Stimulated activated naive CD4-positive, alpha-beta T cell treated with Interleukin-2 at 50 U/mL for 16 hours (primary cell): ENCODE measurements at regions not wholly inside any gene's neighbourhood (a gene's known extent, or its start where the extent isn't known, plus 50 kb on each side); places are given as distances from the start of the nearest gene placed in this dataset.
"Not testable (repeated sequence)": the region's sequence is repeated elsewhere in the genome, so short reads cannot be mapped to it uniquely, and the experiment has no call there.

ENCODE experiments used
- DNase-seq: peaks from one replicate; lab custom pipeline; 2025; lab: John Stamatoyannopoulos, UW

DNA sequence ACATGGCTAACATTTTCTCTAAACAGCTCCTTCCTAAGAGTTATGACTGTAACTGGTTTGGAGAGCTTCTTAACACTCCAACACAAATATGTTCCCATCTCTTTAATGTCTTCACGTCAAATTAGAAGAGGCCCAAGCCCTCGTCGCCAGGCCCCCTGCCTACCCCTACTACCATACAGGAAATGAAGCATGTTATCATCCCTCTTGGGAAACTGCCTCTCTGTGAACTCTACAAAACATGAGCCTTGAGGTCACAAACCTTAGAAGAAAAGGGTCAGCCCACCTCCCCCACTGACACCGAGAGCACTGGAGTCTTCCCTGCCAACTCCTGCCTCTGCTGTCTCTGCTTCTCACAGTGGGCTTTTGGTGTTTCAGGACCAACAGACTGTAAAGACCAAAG, 243.1 kb upstream of the STT3B start:
- DNase-seq, result no peak

DNA sequence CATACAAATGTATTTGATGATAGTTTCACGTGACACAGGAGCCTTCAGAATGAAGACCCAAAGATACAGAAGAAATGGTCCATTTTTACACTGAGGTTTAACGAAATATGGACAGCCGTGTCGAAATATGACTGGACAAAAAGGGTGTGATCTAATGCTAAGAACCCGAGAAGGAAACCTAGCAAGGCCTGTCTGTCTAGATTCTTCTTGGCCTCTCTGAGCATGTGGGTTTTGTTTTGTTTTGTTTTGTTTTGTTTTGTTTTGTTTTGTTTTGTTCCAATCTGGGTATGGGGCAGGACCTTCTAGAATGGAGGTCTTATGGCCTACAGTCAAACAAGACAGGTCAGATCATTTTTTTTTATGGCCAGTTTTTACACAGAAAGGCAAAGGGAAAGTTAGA, 242.7 kb upstream of the STT3B start:
- DNase-seq, result no peak

DNA sequence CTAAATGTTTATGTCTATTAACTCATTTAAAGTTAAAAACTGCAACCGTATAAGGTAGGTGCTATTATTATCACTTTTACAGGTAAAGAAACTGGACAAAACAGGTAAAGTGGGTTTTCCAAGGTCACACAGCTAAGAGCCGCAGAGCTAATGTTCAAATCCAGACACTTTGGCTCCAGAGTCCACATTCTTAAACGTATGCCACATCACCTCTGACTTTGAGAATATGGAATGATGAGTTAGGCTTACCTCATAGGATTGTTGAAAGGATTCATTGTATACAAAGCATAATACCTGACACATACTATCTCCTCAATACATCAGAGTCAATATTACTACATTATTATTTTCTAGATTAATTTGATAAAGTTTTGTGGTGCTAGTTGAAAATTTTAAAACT, 240.9 kb upstream of the STT3B start:
- DNase-seq, result no peak

DNA sequence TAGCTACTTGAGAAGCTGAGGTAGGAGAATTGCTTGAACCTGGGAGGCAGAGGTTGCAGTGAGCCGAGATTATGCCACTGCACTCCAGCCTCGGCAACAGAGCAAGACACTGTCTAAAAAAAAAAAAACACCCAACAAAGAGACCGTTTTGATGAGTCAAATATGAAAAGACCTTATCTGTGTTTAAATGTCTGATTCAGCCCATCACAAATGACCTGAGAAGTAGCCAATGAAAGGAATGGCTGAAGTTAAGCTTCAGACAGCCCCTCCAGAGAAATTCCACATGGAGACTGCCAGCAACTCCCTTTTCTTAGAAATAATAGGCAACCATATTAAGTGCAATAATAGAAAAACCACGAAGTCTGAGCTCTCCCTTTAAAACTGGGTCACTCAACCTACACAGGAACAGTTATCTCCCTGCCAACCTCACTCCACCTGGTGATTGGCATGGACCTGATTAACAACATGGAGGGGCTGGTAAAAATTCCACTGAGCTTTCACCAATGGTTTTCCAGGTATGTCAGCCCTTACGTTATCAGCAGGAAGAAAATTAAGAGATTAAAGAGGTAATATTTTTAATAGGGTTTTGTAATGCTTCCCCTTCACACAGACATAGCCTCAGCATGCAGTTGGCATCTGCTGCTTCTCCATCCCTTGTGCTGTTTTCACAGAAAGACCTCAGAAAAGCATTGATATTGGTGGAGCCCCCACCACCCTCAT, 238.1 kb upstream of the STT3B start:
- DNase-seq, result no peak

DNA sequence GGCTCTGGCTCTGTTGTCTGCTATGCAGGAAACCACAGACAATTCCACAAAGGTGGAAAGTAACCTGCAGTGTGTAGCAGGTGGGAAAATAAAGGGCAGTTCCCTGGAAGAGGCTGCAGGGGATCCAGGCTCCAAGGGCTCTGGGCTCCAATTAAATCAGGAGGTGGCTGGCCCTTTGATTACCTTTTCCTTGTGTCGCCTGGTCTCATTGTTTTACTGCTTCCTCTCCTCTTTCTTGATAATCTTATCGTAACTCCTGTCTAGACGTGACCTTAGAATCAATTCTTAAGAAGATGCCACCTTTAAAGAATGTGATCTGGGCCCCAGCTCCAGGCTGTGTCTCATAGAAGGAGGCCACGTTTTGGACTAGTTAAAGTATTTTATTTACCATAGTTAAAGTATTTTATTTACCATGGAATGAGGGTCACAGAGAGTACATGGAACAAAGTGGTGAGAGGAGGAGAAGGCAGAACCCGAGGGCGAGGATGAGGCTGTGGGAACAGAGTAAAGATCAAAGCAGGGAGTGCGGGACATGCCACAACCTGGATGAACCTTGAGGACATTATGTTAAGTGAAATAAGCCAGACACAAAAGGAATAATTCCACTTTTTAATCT, 237.5 kb upstream of the STT3B start:
- DNase-seq, result no peak

DNA sequence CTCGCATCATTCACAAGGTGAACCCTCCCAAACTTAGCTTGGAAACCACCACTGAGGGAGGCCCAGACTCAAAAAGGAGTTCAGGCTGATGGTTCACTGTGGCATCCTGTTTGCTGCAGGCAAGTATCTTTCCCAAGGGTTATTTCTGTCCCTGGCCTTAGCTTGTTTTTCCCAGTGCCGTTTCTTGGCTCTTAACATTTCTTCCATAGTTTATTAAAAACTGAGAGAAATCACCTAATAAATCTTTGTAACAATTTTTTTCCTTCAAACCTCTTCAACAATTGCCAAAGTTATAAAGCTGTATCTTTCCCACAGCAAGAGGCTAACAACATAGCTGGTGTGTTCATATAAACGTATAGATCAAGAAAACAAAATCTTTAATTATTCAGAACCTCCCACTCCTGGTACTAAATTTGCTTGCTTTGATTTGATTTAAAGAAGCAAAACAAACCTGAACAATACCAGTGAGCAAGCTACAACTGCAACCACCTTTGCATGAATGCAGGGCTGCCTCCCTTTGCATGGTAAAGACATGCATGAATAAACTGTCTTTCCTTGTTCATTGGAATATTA, 234.9 kb upstream of the STT3B start:
- DNase-seq, result no peak

DNA sequence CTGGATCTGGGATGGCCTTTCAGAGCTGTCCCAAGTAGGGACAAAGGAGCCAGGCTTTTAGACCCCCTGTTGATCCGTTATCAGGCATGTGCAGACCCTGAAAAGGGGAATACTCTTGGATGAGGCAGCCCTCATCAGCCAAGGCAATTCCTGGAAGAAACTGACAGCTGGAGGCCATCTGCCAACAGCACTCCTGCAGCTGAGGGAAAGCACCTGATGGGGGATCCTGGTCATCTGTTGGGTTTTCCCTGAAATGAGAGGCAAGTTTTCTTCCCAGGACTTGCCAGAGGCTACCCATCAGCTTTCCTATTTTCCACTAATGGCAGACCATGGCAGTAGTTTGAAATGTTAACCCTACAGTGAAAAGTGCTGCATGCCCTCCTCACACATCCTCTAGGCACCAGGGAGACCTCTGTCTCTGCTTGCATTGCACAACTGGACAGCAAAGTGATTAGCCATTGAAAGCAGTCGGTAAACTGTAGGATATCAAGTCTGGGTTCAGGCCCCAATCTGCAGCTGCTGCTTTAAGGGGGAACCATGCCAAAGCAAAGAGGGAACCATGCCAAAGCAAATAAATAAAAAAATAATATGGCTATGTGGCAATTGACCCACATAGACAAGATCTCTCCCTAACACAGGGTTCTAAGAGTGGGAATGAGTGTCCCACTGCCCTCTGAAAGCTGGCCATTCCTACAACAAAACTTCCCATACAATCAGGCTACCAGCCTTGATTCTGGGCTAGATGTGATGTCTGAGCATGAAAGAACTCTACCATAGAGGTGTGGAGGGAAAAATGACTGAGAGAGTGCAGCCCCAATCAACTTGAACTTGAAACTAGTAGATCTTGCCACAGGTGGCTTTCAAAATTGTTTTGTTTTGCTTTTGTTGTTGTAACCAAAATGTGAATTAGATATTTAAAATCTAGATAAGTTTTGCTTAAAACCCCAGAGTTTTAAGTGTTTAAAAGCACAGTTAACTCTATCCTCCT, 232.0 kb upstream of the STT3B start:
- no peak for DNase-seq

DNA sequence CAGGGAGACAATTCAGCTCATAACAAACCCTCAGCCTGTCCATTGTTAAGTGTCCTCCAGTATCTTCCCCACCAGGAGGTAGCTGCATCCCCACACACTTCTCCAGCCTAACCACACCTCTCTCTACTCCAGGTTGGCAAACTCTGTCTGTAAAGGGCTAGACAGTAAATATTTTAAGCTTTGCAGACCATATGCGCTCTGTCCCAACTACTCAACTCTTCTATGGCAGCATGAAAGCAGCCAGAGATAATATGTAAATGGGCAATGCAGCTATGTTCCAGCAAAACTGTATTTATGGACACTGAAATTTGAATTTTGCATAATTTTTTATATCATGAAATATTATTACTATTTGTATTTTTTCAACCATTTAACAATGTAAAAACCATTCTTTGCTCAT, 230.4 kb upstream of the STT3B start:
- DNase-seq, result no peak

DNA sequence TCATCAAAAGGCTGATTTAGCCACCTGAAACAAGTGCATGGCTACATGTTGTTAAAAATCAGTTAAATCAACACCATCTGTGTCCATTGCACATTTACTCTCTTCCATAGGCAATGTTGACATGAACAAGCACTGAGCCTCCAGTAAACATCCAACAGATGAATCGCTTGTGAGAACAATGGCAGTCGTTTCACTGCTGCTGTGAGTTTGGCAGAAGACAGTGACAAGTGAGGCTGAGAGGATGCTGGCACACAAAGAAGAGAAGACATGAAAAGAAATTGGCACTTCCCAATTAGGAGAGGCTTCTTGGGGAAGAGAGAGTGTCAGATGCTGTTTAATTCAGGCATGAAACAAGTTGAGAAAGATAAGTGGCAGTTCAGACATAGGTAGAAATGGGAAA, 227.4 kb upstream of the STT3B start:
- no peak for DNase-seq

DNA sequence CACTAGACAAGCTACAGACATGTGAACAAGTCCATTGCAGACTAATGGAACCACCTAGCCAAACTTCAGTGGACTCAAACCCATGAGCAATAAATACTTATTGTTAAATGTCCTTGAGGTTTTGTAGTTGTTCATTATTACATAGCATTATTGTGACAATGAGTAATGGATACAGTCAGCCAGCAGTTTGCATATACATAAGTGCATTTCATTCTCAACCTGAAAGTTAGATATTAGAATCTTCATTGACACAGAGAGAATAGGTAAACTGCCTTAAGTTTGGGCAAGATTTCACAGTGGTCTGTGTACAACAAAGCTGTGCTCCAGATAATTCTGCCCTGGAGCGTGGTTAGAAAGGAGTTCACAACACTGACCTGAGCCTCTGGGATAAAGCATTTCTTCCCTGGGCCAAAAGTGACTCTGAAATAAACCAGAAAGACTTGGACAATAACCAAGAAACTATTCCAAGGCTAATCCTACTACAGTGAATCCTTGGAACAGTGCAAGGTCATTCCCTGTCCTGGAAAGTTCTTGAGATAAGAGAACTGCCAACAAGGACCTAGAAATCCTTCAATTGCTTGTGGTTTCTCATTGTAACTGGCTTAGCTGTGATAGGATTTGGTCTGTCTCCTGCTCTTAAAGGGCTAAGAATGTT, 225.5 kb upstream of the STT3B start:
- DNase-seq, result no peak

DNA sequence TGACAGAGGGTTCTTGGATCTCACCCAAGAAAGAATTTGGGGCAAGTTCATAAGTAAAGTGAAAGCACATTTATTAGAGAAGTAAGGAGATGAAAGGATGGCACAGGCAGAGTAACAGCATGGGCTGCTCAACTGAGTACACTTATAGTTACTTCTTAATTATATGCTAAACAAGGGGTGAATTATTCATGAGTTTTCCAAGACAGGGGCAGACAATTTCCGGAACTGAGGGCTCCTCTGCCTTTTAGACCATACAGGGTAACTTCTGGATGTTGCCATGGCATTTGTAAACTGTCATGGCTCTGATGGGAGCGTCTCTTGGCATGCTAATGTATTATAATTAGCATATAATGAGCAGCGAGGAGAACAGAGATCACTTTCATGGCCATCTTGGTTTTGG, 221.2 kb upstream of the STT3B start:
- no peak for DNase-seq

DNA sequence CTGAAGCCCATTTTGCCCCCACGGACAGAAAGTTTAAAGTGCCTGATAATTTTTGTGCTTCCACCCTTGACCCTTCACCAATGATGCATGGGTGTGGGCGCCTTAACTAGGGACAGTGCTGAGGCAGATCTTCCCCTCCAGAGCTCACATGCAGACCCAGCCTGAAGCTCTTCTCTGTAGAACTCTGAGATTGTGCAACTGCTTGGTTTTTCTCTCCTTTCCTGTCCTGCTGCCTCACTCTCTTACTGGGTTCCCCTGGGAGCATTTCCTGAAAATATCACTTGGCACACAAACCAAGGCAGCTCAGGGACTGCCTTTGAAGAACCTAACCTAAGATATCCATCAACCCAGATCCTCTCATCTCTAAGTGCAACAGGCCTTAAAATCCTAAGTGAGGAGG, 220.3 kb upstream of the STT3B start:
- no peak for DNase-seq

DNA sequence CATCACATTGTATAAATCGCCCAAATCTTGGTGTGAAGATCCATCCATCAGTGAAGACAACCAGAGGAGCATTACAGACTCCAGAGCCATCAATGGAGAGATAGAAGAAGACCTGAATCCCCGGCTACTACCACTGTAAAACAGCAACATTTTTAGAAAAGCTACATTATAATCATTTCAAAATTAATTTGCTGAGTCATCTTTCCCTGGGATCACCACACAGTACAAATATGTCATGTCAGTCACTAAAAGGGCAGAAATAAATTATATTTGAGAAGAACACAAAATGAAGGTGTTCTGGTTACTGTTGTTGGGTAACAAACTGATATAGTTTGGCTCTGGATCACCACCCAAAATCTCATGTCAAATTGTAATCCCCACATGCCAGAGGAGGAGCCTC, 218.5 kb upstream of the STT3B start:
- DNase-seq, result no peak

DNA sequence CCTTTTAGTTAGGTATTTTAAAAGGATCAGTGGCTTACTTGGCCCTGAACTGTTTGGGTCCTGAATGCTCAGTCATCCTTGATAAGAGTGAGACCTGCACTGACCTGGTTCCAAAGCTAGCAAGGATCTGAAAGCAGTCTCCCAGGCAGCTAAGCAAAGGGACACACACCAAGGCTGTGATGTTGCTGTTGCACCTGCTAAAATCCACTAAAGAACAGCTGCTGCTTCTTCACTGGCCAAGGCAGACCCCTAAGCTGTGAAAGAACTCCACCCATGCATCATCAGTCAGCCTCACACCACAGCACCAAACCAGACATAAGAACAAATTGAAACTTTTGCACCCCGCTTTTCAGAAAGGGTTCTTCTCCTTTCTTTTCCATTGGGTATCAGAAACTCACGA, 213.4 kb upstream of the STT3B start:
- no peak for DNase-seq

DNA sequence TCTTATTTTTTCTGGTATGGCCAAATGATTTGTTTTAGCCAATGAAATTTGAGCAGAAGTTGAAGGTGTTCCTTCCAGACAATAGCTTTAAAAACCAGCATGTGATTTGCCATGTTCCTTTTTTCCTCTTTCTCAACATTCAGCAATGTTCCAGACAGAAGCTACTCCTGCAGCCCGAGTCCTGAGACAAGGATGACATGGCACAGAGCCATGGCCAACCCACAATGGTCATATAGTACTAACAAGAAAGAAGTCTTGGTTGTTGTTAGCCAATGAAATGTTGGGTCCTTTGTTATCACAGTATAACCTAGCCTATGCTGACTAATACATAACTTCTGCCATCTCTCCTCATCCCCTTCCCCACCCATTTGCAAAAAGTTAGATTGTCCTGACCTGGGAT, 211.1 kb upstream of the STT3B start:
- DNase-seq, result no peak

DNA sequence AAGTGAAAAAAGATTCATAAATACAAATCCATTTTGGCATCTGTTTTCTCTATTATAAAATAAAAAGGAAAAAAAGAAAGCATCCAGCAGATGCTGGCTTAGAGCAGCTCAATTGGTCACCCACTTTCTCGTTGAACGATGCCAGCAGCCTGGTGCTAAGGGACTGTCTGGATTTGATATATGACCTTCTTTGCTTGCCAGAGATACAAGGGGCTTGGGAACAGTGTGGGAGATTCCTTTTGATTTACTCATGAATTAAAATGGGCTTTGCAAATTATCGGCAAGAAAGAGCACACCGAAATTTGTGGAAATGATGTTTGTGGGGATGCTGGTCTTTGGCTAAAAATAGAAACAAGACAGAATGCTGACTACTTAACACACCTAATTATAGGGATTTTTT, 210.3 kb upstream of the STT3B start:
- DNase-seq, result no peak

DNA sequence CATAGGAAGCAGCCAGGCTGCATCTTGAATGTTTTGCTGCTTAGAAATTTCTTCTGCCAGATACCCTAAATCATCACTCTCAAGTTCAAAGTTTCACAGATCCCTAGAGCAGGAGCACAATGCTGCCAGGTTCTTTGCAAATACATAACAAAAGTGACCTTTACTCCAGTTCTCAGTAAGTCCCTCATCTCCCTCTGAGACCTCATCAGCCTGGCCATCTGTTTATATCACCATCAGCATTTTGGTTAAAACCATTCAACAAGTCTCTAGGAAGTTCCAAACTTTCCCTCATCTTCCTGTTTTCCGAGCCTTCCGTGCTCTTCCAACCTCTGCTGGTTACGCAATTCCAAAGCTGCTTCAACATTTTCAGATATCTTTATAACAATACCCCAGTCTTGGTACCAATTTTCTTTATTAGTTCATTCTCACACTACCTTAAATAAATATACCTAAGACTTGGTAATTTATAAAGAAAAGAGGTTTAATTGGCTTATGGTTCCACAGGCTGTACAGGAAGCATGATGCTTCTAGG, 204.8 kb upstream of the STT3B start:
- DNase-seq, result not testable (repeated sequence)

DNA sequence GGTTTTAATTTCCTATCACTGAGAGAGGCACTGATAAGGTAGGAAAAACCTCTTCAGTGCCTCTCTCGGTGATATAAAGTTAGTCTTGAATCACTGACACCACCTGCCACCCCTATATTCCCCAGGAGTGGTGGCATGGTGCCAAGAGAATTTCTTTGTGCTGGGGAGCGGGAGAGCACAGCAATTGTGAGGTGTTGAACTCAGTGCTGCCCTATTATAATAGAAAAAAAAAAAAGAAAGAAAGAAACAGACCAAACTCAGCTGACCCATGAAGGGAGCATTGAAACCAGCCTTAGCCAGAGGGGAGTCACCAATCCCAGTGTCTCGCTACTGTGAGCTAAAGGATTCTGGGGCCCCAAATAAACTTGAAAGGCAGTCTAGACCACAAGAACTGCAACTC, 201.4 kb upstream of the STT3B start:
- DNase-seq, result no peak

DNA sequence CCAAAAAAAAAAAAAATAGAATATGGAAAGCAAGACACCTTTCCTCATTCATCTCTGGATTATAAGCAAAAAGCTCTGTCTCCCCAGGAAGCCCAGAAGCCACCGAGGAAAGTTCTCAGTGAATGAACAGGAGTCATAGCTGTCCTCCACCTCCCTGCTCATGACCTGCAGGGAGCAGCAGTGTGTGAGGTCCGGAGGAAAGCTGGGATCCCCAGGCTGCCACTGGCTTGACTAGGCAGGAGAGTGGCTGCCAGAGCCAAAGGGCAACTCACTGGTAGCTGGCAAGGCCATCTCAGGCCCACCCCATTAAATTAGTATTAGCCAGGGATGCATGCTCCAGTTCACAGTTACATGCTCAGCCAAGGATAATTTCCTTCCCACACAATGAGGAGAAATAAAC, 191.6 kb upstream of the STT3B start:
- DNase-seq, result no peak

DNA sequence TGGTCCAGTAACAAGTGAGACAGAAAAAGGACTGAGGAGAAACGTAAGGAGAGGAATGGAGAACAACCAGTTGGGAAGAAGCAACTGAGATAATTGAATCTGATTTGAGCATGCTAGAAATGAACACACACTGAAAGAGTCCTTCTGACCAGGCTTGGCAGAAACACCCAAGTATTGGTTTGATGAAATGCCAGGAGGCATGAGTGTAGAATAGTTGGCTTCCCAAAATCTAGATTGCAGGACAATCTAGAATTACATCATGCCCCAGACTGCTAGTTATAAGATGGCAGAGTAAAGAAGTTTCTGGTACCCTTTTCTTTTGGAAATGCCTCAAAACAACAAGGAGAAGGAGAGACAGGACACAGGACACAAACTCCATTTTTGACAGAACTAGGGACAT, 189.7 kb upstream of the STT3B start:
- DNase-seq, result no peak

DNA sequence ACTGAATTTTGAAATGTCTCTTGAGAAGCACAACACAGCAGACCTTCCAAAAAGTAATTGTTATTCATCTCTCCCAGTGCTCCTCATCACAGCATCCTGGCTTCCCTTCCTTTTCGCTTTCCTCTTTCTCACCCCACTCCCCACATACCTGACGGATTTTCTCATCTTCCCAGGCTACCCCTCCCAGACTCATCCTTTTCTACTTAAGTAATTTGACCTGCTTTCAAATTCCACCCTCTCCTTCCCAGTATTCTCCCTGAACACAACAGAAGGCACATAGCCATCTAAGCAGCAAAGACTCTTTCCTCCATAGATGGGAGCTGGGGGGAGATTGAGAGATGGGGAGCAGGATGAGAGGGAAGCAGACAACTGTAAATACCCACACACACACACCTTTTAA, 187.1 kb upstream of the STT3B start:
- DNase-seq, result no peak

DNA sequence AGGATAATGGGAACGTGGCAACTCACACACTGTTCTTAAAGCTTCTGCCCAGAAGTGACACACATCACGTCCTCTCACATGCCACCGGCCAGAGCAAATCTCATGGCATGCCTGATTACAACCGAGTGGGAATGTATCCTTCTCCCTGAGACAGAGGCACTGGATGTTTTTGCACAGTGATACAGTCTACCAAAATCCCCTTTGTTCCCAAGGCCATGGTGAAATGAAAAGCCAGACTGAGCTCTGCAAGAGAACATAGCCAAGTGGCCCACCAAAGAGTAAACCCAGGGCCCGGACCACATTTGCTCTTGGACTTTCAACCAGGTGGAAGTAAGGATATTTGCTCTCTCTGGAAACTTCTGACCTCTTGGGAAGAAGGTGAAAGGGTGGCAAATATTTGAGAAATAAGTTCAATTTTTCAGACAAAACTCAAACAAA, 186.2 kb upstream of the STT3B start:
- no peak for DNase-seq
